Neural progenitor cell (in vitro differentiated cells): ENCODE measurements at regions not wholly inside any gene's neighbourhood (a gene's known extent, or its start where the extent isn't known, plus 50 kb on each side); places are given as distances from the start of the nearest gene placed in this dataset.

Experiments
- CTCF ChIP-seq: fragments of 200-600 bp; sonication (generic); IDR thresholded peaks from 2 replicates; pipeline ENCODE4 v1.5.1; 2017; ENCODE audit warnings: antibody characterized with exemption, mild to moderate bottlenecking
- EZH2phosphoT487 ChIP-seq: fragments of 200-600 bp; sonication (generic); IDR thresholded peaks from 2 replicates; pipeline ENCODE4 v1.6.1; 2017; ENCODE audit warnings: antibody characterized with exemption

GRCh38 chr3:187954873-187955586, 198.9 kb upstream of the LPP start:
- TF ChIP-seq EZH2phosphoT487 (no peak), CTCF (no peak)
